ENCODE measurements at regions not wholly inside any gene's neighbourhood (a gene's known extent, or its start where the extent isn't known, plus 50 kb on each side); places are given as distances from the start of the nearest gene placed in this dataset.

DNA sequence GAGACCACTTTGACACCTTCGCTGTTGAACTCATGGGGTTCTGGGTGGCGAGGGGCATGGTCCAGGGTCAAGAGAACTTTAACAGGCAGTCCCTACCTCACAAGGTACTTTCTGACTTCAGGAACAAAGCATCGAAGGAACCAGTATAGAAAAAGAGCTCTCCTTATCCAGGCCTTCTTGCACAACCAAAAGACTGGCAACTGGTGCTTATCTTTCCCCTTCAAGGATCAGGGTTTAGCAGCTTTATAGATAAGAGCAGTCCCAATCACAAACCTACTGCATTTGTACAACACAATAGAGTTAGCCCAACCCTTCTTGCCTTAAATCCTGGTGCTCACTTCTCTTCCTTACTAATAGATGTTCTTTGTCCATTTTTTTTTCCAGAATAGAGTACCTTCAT is 116.3 kb downstream of the SNX5 start:
- TF ChIP-seq, protein P1, sequence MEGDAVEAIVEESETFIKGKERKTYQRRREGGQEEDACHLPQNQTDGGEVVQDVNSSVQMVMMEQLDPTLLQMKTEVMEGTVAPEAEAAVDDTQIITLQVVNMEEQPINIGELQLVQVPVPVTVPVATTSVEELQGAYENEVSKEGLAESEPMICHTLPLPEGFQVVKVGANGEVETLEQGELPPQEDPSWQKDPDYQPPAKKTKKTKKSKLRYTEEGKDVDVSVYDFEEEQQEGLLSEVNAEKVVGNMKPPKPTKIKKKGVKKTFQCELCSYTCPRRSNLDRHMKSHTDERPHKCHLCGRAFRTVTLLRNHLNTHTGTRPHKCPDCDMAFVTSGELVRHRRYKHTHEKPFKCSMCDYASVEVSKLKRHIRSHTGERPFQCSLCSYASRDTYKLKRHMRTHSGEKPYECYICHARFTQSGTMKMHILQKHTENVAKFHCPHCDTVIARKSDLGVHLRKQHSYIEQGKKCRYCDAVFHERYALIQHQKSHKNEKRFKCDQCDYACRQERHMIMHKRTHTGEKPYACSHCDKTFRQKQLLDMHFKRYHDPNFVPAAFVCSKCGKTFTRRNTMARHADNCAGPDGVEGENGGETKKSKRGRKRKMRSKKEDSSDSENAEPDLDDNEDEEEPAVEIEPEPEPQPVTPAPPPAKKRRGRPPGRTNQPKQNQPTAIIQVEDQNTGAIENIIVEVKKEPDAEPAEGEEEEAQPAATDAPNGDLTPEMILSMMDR (IDR thresholded peaks at IDR 0.05; ENCODE audit: borderline replicate concordance, control extremely low read depth, extremely low read depth, insufficient read depth, missing control alignments): no peak
- DNase-seq (ENCODE audit: low spot score): no peak
- in situ Hi-C loops (cut with MboI; ENCODE audit: low sequenced_read_pairs, unreplicated experiment): no loop called here

DNA sequence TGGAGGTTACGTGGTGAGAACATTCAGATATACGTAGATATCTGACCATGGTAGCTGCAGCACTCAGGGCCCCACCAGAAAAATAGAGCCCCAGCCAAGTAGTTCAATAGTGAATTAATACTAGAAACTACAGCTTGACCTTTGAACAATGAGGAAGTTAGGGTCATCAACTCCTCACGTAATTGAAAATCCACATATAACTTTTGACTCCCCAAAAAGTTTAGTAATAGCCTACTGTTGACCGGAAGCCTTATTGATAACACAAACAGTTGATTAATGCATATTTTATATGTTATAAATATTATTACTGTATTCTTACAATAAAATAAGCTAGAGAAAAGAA is 117.9 kb downstream of the SNX5 start:
- in situ Hi-C loops (cut with MboI; ENCODE audit: low sequenced_read_pairs, unreplicated experiment): no loop called here
- TF ChIP-seq, protein P1 (IDR thresholded peaks at IDR 0.05; ENCODE audit: borderline replicate concordance, control extremely low read depth, extremely low read depth, insufficient read depth, missing control alignments): no peak
- no peak for DNase-seq (ENCODE audit: low spot score)

DNA sequence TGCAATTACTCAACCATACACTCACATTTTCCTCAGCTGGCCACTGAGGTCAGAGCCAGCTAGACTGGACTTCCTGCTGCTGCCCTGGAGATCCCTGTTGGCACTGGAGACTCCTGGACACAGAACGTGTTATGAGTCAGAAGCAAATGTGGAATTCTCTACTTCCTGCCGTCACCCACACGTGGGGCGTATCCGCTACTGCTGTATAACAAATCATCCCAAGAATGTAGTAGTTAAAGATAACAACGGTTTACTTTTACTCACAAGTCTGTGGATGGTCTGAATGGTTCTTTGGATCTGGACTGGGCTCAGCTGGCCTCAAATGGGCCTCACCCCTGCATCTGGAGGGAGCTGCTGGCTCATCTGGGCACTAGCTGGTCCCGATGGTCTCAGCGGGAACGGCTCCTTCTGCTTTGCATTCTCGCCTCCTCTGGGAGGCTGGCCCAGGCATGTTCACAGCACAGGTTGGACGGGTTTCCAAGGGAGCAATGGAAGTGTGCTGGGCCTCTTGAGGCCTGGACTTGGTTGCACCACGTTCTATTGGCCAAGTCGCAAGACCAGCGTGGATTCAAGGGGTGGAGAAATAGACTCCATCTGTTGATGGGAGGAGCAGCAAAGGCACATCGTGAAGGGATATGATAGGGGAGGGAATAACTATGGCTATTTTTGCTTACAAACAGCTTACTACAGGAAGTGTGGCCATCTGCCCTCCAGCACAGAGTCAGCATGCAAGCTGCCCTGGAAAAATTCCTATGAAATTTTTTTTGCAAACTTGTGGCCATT is 118.5 kb downstream of the SNX5 start:
- TF ChIP-seq, protein P1 (IDR thresholded peaks at IDR 0.05; ENCODE audit: borderline replicate concordance, control extremely low read depth, extremely low read depth, insufficient read depth, missing control alignments): no peak
- no peak for DNase-seq (ENCODE audit: low spot score)

DNA sequence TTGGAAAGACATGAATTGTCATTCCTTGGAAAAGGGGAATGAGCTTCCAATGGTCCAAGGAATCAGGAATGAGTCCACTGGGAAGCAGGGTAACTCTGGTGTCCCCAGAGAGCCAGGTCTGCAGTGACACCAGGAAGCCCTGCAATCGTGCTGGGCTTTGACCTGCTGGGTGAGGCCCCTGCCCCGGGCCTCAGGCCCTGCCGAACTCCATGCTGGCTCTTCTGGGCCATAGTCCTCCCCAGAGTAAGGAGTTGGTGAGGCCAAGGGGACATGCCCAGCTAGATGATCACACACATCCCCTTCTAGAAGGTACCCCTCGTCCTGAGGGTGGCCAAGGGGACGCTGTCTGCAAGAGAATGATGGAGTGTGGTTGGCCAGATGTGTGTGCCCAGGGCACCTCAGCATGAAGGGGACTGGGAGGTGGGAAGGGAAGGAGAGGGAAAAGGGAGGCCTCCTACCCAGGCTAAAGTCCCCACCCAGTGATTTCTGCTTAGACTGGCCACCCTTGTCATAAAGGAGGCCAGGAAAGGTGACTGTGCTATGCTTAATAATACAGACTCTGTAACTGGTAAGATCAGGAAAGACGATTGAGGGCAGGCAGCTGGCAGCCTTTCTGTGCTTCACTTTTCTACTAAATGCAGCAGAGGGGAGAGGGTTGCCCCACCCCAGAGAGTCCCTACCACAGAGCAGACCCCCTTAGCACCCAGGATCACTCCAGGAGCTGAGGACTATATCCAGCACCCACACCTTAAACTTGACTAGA is 119.3 kb downstream of the SNX5 start:
- in situ Hi-C loops (cut with MboI; ENCODE audit: low sequenced_read_pairs, unreplicated experiment): no loop called here
- TF ChIP-seq, protein P1 (IDR thresholded peaks at IDR 0.05; ENCODE audit: borderline replicate concordance, control extremely low read depth, extremely low read depth, insufficient read depth, missing control alignments): no peak
- no peak for DNase-seq (ENCODE audit: low spot score)

More for the DNA sequence above, 118.5 kb downstream of the SNX5 start:
- in situ Hi-C loops (cut with MboI; ENCODE audit: low sequenced_read_pairs, unreplicated experiment): no loop called here

DNA sequence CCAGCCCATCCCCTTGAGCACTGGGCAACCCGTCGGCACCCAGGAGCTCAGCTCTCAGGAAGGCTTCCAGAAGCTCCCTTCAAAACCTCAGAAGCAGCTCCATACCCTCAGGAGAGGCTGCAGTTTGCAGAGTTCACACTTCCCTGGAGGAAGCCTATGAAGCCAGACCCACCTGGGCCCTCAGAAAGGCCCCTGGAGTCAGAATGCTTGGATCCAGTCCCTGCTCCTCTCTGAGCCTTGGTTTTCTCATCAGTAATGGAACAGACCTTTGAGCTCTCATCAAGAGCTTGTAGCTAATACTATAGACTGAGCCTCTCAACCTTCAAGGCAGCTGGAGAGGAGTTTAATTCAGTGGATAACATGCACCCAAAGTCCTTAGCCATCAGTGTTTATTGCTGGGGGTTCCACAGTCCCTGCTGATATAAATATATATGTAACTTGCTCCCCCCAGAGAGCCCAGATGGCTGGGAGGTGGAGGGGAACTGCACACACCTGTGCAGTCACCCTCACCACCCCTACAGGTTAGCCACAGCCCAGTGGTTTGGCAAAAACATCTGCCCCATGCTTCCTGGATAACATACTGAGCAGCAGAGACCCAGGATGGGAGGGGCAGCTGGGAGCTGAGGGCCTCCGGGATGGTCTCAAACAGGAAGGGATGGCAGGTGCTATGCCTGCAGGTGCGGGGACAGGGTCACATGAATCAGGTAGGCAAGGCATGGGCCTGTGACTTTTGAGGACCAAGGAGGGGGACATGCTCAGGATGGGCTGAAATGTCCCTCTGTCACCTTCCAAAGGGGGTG is 120.1 kb downstream of the SNX5 start:
- TF ChIP-seq, protein P1 (IDR thresholded peaks at IDR 0.05; ENCODE audit: borderline replicate concordance, control extremely low read depth, extremely low read depth, insufficient read depth, missing control alignments): no peak
- DNase-seq (ENCODE audit: low spot score): no peak
- in situ Hi-C loops (cut with MboI; ENCODE audit: low sequenced_read_pairs, unreplicated experiment): no loop called here

DNA sequence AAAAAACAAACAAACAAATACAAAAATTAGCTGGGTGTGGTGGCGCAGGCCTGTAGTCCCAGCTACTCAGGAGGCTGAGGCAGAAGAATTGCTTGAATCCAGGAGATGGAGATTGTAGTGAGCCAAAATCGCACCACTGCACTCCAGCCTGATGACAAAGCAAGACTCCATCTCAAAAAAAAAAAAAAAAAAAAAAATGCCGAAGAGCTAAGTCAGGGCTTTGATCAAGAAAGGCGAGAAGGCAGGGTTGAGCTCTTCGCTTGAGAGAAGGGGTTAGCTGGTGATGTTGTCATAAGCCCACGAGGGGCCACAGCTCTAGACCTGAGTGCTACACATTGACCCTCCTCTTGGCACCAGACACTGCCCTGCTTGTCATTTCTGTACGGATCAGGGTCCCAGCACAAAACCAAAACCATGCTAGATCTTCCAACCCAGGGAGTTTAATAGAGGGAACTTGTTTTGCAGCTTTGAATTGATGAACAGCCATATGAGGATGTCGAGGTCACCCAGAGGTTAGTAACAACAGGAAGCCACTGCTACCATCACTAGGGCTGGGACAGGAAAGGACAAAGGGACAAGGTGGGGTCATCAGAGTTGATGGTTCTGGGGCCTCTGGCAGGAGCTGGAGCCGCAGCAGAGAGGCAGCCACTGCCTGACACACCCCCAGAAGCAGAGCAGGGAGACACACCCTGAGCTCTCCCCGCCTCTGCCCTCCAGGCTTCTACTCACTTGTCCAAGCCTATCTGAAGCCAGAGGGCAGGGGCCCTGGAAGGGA is 122.7 kb downstream of the SNX5 start:
- TF ChIP-seq, protein P1 (IDR thresholded peaks at IDR 0.05; ENCODE audit: borderline replicate concordance, control extremely low read depth, extremely low read depth, insufficient read depth, missing control alignments): no peak
- in situ Hi-C loops (cut with MboI; ENCODE audit: low sequenced_read_pairs, unreplicated experiment): no loop called here
- no peak for DNase-seq (ENCODE audit: low spot score)
